ENCODE measurements at regions not wholly inside any gene's neighbourhood (a gene's known extent, or its start where the extent isn't known, plus 50 kb on each side); places are given as distances from the start of the nearest gene placed in this dataset.

DNA sequence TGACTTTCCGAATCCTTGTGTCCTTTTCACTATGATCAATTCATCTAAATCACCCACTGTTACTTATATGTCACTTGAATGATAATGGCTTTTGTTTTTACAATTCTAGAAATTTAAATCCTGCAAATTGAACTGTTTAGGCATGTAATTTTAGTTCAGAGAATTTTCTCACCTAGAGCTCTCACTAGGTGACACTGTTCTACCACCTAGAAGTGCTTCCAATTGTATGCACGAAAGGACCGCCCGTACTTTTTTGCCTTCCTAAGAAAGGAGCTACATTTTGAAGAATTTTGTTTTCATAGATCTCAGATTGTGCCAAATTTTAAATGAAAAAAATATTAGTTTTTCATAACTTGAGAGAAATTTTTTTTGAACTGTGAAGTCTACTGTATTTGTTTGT, 481.6 kb upstream of the FSTL5 start:
- DNase-seq (ENCODE audit: extremely low spot score in 2 of 2) = no peak
- intact Hi-C loops (cut with DNase I) = no loop called here
- H3K36me3 ChIP-seq = no peaks in the 10 kb centered on the region
- no peaks in the 10 kb centered on the region for H3K9me3 ChIP-seq
- H3K27me3 ChIP-seq = no peaks in the 10 kb centered on the region
- no peaks in the 10 kb centered on the region for H3K4me1 ChIP-seq
- H3K4me3 ChIP-seq = no peak overlapping the region
- TF ChIP-seq POLR2A (IDR thresholded peaks at IDR 0.05) = no peak
- TF ChIP-seq CTCF (IDR thresholded peaks at IDR 0.05) = no peak
- TF ChIP-seq POLR2AphosphoS5 (IDR thresholded peaks at IDR 0.05; ENCODE audit: insufficient read depth in 1 of 2, low read depth in 1 of 2) = no peak
- no peak overlapping the region for H3K27ac ChIP-seq

- Histone ChIP-seq H3K27ac (no peak overlapping the region), H3K27me3 (no peaks in the 10 kb centered on the region), H3K9me3 (no peaks in the 10 kb centered on the region), H3K4me3 (no peak overlapping the region), H3K36me3 (no peaks in the 10 kb centered on the region), H3K4me1 (no peaks in the 10 kb centered on the region)
- intact Hi-C loops (cut with DNase I) = no loop called here
- DNase-seq (ENCODE audit: extremely low spot score in 2 of 2) = no peak
- no peak for TF ChIP-seq POLR2A (IDR thresholded peaks at IDR 0.05)
- TF ChIP-seq CTCF (IDR thresholded peaks at IDR 0.05) = no peak
- no peak for TF ChIP-seq POLR2AphosphoS5 (IDR thresholded peaks at IDR 0.05; ENCODE audit: insufficient read depth in 1 of 2, low read depth in 1 of 2)
Measured at GRCh38 chr4:162644346-162644745, 480.5 kb upstream of the FSTL5 start.

DNA sequence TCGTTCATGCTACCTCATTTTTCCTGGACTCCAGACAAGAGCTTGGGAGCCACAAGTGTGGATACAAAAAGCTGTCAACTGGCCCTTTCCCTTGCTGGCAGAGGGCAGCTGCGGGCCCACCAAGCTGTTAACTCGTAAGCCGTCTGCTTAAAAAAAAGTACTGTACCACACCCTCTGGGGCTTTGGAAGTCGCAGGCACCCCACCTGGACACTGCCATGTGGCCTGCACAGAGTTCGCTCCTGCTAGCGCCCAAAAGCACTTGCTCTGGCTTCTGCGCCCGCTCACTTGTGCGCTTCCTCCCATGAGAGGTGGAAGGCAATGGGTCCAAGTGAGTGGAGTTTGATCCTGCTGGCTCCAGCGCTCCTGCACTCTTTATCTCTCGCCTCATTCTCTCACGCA, 476.4 kb upstream of the FSTL5 start:
- DNase-seq (ENCODE audit: extremely low spot score in 2 of 2) = no peak
- no peak for TF ChIP-seq POLR2A (IDR thresholded peaks at IDR 0.05)
- TF ChIP-seq CTCF (IDR thresholded peaks at IDR 0.05) = no peak
- no peak for TF ChIP-seq POLR2AphosphoS5 (IDR thresholded peaks at IDR 0.05; ENCODE audit: insufficient read depth in 1 of 2, low read depth in 1 of 2)
- intact Hi-C loops (cut with DNase I) = no loop called here
- Histone ChIP-seq H3K27me3 (no peaks in the 10 kb centered on the region), H3K27ac (no peak overlapping the region), H3K4me3 (no peak overlapping the region), H3K4me1 (no peaks in the 10 kb centered on the region), H3K36me3 (no peaks in the 10 kb centered on the region), H3K9me3 (no peaks in the 10 kb centered on the region)

DNA sequence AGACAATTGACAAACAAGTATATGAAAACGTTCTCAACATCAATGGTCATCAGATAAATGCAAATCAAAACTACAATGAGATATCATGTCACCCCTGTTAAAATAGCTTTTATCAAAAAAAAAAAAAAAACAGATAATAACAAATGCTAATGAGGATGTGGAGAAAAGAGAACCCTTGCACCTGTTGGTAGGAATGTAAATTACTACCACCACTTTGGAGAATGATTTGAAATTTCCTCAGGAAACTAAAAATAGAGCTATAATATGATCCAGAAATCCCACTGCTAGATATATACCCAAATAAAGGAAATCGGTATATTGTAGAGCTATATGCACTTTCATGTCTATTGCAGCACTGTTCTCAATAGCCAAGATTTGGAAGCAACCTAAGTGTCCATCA, 470.6 kb upstream of the FSTL5 start:
- no peak for DNase-seq (ENCODE audit: extremely low spot score in 2 of 2)
- Histone ChIP-seq H3K27me3 (no peaks in the 10 kb centered on the region), H3K27ac (no peak overlapping the region), H3K4me3 (no peak overlapping the region), H3K4me1 (no peaks in the 10 kb centered on the region), H3K9me3 (no peaks in the 10 kb centered on the region), H3K36me3 (no peaks in the 10 kb centered on the region)
- TF ChIP-seq POLR2AphosphoS5 (IDR thresholded peaks at IDR 0.05; ENCODE audit: insufficient read depth in 1 of 2, low read depth in 1 of 2) (no peak), CTCF (IDR thresholded peaks at IDR 0.05) (no peak), POLR2A (IDR thresholded peaks at IDR 0.05) (no peak)
- intact Hi-C loops (cut with DNase I) = no loop called here

- H3K27me3 ChIP-seq = no peaks in the 10 kb centered on the region
- no peak for DNase-seq (ENCODE audit: extremely low spot score in 2 of 2)
- H3K9me3 ChIP-seq = no peaks in the 10 kb centered on the region
- intact Hi-C loops (cut with DNase I) = no loop called here
- TF ChIP-seq POLR2A (IDR thresholded peaks at IDR 0.05) = no peak
- no peak for TF ChIP-seq CTCF (IDR thresholded peaks at IDR 0.05)
- TF ChIP-seq POLR2AphosphoS5 (IDR thresholded peaks at IDR 0.05; ENCODE audit: insufficient read depth in 1 of 2, low read depth in 1 of 2) = no peak
- H3K36me3 ChIP-seq = no peaks in the 10 kb centered on the region
- H3K27ac ChIP-seq = no peak overlapping the region
- no peak overlapping the region for H3K4me3 ChIP-seq
- H3K4me1 ChIP-seq = no peaks in the 10 kb centered on the region
Measured at GRCh38 chr4:162622664-162623063, 458.9 kb upstream of the FSTL5 start.

Measured in vagina (tissue), 2 donors.